Neural progenitor cell (in vitro differentiated cells): ENCODE measurements at regions not wholly inside any gene's neighbourhood (a gene's known extent, or its start where the extent isn't known, plus 50 kb on each side); places are given as distances from the start of the nearest gene placed in this dataset.

Source experiments
- DNase-seq: peaks from one replicate; pipeline ENCODE4 v3.0.0-alpha.2; 2016; ENCODE audit warnings: low spot score
- H2AFZ ChIP-seq: fragments of 200-600 bp; sonication (generic); replicated peaks from 2 replicates; pipeline ENCODE4 v1.6.1; 2016; ENCODE audit warnings: antibody characterized with exemption
- H3F3A ChIP-seq: fragments of 200-600 bp; sonication (generic); 2 replicates; pipeline ENCODE4 v1.6.1; 2016; ENCODE audit warnings: antibody characterized with exemption, low read depth
- H3K27ac ChIP-seq: fragments of 200-600 bp; sonication (generic); 2 replicates; pipeline ENCODE4 v1.5.1; 2016; ENCODE audit warnings: mild to moderate bottlenecking
- H3K27me3 ChIP-seq: fragments of 200-600 bp; sonication (generic); 2 replicates; pipeline ENCODE4 v1.6.1; 2016; ENCODE audit warnings: mild to moderate bottlenecking, moderate library complexity
- H3K36me3 ChIP-seq: fragments of 200-600 bp; sonication (generic); 2 replicates; pipeline ENCODE4 v1.5.1; 2016
- H3K4me1 ChIP-seq: fragments of 200-600 bp; sonication (generic); 2 replicates; pipeline ENCODE4 v1.6.1; 2016; ENCODE audit warnings: mixed run types
- H3K4me2 ChIP-seq: fragments of 200-600 bp; sonication (generic); 2 replicates; pipeline ENCODE4 v1.6.1; 2016
- H3K4me3 ChIP-seq: fragments of 200-600 bp; sonication (generic); 2 replicates; pipeline ENCODE4 v1.5.1; 2016
- H3K79me2 ChIP-seq: fragments of 200-600 bp; sonication (generic); 2 replicates; pipeline ENCODE4 v1.6.1; 2016; ENCODE audit warnings: low read depth
- H3K9ac ChIP-seq: fragments of 200-600 bp; sonication (generic); 2 replicates; pipeline ENCODE4 v1.6.1; 2016
- H3K9me3 ChIP-seq: fragments of 200-600 bp; sonication (generic); 2 replicates; pipeline ENCODE4 v1.5.1; 2016; ENCODE audit warnings: low read depth
- H4K20me1 ChIP-seq: fragments of 200-600 bp; sonication (generic); 2 replicates; pipeline ENCODE4 v1.6.1; 2016; ENCODE audit warnings: low read depth
- H3K27ac Mint-ChIP-seq: 3 replicates; pipeline ENCODE4 v1.8.0; 2021; ENCODE audit warnings: mixed read lengths
- H3K27me3 Mint-ChIP-seq: 2 replicates; pipeline ENCODE4 v1.8.0; 2022; ENCODE audit warnings: low read depth, mild to moderate bottlenecking, inconsistent platforms, moderate library complexity, mixed read lengths; ENCODE audit not compliant: insufficient read depth
- H3K36me3 Mint-ChIP-seq: 3 replicates; pipeline ENCODE4 v1.8.0; 2021; ENCODE audit warnings: mixed read lengths
- H3K4me1 Mint-ChIP-seq: 3 replicates; pipeline ENCODE4 v1.8.0; 2021; ENCODE audit warnings: mixed read lengths
- H3K4me3 Mint-ChIP-seq: 3 replicates; pipeline ENCODE4 v1.8.0; 2021; ENCODE audit warnings: mild to moderate bottlenecking, moderate library complexity, mixed read lengths
- H3K9me3 Mint-ChIP-seq: 3 replicates; pipeline ENCODE4 v1.8.0; 2020; ENCODE audit warnings: mixed read lengths
- CTCF ChIP-seq: fragments of 200-600 bp; sonication (generic); IDR thresholded peaks from 2 replicates; pipeline ENCODE4 v1.5.1; 2017; ENCODE audit warnings: antibody characterized with exemption, mild to moderate bottlenecking
- EZH2 ChIP-seq: fragments of 200-600 bp; sonication (generic); IDR thresholded peaks from 2 replicates; pipeline ENCODE4 v1.6.1; 2017; ENCODE audit warnings: antibody characterized with exemption, mild to moderate bottlenecking, moderate library complexity
- EZH2phosphoT487 ChIP-seq: fragments of 200-600 bp; sonication (generic); IDR thresholded peaks from 2 replicates; pipeline ENCODE4 v1.6.1; 2017; ENCODE audit warnings: antibody characterized with exemption

DNA sequence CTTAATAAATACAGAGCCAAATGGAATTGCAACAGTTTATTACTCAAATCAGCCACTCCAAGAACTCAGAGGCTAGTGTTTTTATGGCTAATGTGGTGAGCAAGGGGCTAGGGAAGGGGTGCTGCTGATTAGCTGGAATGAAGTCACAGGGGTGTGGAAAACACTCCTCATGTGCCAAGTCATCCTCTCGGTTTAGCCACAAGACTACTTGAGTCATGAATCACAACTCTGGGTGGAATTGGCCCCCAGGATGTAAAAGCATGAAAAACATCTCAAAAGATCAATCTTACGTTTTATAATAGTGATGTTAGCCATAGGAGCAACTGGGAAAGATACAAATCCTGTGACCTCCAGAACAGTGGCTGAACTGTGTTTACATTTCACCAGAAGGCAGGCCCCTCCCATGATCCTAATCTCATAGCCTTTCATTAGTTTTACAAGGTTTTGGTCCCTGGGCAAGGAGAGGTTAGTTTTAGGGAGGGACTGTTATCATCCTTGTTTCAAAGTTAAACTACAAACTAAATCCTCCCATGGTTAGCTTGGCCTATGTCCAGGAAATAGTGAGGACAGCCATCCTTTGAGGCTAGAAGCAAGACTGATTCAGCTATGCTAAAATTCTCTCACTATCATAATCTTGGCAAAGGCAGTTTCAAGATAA lies 2020.1 kb upstream of the PCDH20 start:
- Histone ChIP-seq H3K4me2 (no peak overlapping the region), H3F3A (no peaks in the 10 kb centered on the region), H3K4me1 (no peaks in the 10 kb centered on the region), H3K9ac (no peak overlapping the region), H4K20me1 (no peaks in the 10 kb centered on the region), H3K79me2 (no peaks in the 10 kb centered on the region), H3K27me3 (no peaks in the 10 kb centered on the region), H2AFZ (no peak overlapping the region), H3K9me3 (no peaks in the 10 kb centered on the region), H3K36me3 (no peaks in the 10 kb centered on the region), H3K4me3 (no peak overlapping the region), H3K27ac (no peak overlapping the region)
- no peak for DNase-seq
- TF ChIP-seq CTCF (no peak), EZH2 (no peak), EZH2phosphoT487 (no peak)
- no peak overlapping the region for H3K27ac Mint-ChIP-seq
- H3K9me3 Mint-ChIP-seq = no peaks in the 10 kb centered on the region
- no peaks in the 10 kb centered on the region for H3K27me3 Mint-ChIP-seq
- peaks cover 6% of the 10 kb centered on the region for H3K4me1 Mint-ChIP-seq
- H3K4me3 Mint-ChIP-seq = no peak overlapping the region
- H3K36me3 Mint-ChIP-seq = no peaks in the 10 kb centered on the region

DNA sequence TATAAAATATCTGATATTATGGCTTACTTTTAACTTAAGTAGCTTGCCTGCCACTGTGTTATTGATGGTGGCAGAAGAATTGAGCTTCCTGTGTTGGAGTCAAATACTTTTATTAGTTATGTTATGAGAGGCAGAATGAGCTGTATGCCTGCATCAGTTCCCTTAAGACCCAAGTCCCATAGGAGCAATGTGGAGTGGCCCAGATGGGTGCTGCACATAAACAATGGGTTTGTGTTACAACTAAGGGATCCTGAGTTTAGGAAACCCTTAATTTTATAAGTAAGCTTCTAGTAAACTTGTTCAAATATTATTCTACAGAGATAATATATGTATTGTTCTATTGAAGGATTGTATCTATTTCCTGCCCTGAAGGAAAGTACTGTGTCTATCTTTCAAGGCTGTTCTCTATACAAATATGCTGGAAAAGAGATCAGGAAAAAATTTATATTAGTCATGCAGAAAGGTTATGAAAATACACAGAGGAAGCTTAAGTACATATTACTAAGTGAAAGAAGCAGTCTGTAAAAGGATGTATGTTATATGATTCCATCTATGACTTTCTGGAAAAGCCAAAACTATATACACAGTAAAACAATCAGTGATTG lies 2018.0 kb upstream of the PCDH20 start:
- no peak overlapping the region for H3K27ac ChIP-seq
- TF ChIP-seq CTCF = no peak
- no peak for TF ChIP-seq EZH2
- TF ChIP-seq EZH2phosphoT487 = no peak
- H3K9ac ChIP-seq = no peak overlapping the region
- Mint-ChIP-seq H3K27ac (no peak overlapping the region), H3K4me1 (peaks cover 6% of the 10 kb centered on the region), H3K27me3 (no peaks in the 10 kb centered on the region), H3K36me3 (no peaks in the 10 kb centered on the region), H3K9me3 (no peaks in the 10 kb centered on the region), H3K4me3 (no peak overlapping the region)
- H3K36me3 ChIP-seq = no peaks in the 10 kb centered on the region
- H3F3A ChIP-seq = no peaks in the 10 kb centered on the region
- no peak overlapping the region for H3K4me2 ChIP-seq
- no peak overlapping the region for H2AFZ ChIP-seq
- no peaks in the 10 kb centered on the region for H3K9me3 ChIP-seq
- no peaks in the 10 kb centered on the region for H3K27me3 ChIP-seq
- no peaks in the 10 kb centered on the region for H3K79me2 ChIP-seq
- no peak for DNase-seq
- H3K4me1 ChIP-seq = no peaks in the 10 kb centered on the region
- H3K4me3 ChIP-seq = no peak overlapping the region
- no peaks in the 10 kb centered on the region for H4K20me1 ChIP-seq

DNA sequence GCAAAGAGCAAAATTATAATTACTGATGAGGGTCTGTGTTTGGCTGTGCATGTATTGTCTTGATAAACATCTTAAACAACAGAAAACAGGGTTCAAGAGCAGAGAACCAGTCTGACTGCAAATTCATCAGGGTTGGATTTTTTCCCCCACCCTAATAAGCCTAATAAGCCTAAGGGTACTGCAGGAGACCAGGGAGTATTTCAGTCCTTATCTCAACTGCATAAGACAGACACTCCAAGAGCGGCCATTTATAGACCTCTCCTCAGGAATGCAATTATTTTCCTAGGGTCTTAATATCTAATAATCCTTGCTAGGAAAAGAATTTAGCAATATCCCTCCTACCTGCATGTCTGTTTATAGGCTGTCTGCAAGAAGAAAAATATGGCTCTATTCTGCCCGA lies 2011.5 kb upstream of the PCDH20 start:
- Histone ChIP-seq H3K79me2 (no peaks in the 10 kb centered on the region), H3K4me3 (no peak overlapping the region), H3K9ac (no peak overlapping the region), H2AFZ (no peak overlapping the region), H3K9me3 (no peaks in the 10 kb centered on the region), H3F3A (no peaks in the 10 kb centered on the region), H3K27me3 (no peaks in the 10 kb centered on the region), H3K4me1 (no peaks in the 10 kb centered on the region), H3K27ac (no peak overlapping the region), H3K4me2 (no peak overlapping the region), H4K20me1 (no peaks in the 10 kb centered on the region), H3K36me3 (no peaks in the 10 kb centered on the region)
- no peak for TF ChIP-seq EZH2phosphoT487
- TF ChIP-seq CTCF = no peak
- TF ChIP-seq EZH2 = no peak
- Mint-ChIP-seq H3K4me1 (peaks cover 2% of the 10 kb centered on the region), H3K4me3 (no peak overlapping the region), H3K36me3 (no peaks in the 10 kb centered on the region), H3K9me3 (peaks cover 10% of the 10 kb centered on the region), H3K27me3 (no peaks in the 10 kb centered on the region), H3K27ac (no peak overlapping the region)
- no peak for DNase-seq
